ENCODE measurements at regions not wholly inside any gene's neighbourhood (a gene's known extent, or its start where the extent isn't known, plus 50 kb on each side); places are given as distances from the start of the nearest gene placed in this dataset.
"Not testable (repeated sequence)": the region's sequence is repeated elsewhere in the genome, so short reads cannot be mapped to it uniquely, and the experiment has no call there.

- DNase-seq, result no peak
Measured at GRCh38 chr2:146992057-146992456, 852.8 kb upstream of the ACVR2A start.

DNA sequence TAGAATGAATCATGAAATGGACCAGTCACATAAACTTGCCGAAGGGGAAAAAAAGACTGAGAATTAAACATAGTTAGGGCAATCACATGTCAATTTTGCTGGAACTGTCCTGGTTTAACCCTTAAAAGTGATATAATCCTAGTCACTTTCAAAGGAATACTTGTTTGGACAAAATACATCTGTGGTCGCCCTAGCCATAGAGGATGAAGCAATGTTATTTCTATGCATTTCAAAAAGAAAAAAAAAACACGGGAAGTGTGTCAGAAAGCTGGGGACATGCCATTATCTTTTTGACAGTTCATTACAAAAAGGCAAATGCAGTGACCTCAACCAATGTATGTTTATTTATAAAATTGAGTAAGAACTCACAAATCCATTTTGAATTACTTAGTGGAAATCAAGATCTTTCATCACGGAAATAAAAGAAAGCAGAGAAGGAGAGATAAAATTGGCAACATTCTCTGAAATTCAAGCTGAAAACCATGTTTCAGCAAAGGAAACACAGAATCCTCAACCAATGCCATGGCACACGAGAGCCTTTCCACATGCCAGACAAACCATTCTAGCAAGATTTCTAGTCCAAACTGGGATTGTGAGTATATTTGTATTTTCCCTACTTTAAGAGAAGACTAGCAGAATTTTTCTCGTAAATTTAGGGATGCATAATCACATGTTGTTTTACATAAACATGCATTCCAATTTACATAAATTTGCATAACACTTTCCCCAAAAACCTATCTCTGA is 854.3 kb upstream of the ACVR2A start:
- no peak for DNase-seq

DNA sequence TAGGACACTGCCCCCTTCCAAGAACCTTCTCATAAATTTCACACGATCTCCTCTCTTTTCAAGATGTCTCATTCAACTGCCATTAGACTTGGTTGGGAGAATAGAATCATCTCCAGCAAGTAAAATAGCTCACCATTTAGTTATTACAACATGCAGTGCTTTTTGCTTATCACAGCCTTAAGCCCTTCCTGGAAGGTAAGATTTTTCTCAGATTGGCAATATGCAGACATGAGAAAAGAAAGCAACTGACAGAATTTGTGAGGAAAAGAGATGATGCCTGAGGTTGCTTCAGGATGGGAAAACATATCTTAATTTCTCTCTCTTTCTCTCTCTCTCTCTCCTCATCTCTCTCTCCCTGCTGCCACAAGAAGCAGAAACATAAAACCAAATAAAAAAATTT is 855.1 kb upstream of the ACVR2A start:
- DNase-seq, result no peak

- no peak for DNase-seq
Measured at GRCh38 chr2:146987996-146988395, 856.8 kb upstream of the ACVR2A start.

DNA sequence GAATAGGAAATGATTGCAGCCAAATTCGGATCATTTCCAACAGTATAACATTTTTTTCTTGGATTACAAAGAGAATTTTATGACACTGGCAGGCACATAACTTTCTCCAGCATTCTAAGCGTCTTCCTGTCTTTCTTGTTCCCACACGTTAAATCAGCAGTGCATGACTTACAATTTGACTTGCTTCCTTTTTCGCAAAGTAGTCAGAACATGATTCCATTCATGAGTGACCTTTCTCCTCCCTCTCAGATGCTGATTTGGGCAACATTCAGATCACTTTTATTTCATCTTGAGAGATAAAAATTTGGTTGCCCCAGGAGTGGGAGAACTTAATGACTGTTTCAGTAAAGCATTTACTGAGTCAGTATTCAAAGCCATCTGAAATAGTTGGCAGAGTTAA is 858.7 kb upstream of the ACVR2A start:
- no peak for DNase-seq

GRCh38 chr2:146985753-146986152 is 859.1 kb upstream of the ACVR2A start:
- DNase-seq, result no peak

GRCh38 chr2:146984014-146984413 is 860.8 kb upstream of the ACVR2A start:
- no peak for DNase-seq

DNA sequence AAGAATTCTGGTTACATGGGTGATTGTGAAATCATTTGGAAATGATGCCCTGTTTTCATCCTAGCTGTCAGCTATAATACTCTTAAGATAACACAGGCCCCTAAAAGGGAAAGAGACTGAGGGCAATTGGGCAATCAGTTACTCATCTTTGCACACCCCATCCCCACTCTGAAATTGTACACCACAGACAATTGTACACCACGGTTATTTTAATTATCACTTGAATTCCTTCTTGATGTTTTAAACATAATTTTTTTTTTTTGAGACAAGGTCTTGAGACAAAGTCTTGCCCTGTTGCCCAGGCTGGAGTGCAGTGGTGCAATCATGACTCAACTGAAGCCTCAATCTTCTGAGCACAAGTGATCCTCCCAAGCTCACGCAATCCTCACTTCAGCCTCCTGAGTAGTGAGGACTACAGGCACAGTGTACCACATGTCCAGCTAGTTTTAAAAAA is 862.4 kb upstream of the ACVR2A start:
- DNase-seq, result no peak

DNA sequence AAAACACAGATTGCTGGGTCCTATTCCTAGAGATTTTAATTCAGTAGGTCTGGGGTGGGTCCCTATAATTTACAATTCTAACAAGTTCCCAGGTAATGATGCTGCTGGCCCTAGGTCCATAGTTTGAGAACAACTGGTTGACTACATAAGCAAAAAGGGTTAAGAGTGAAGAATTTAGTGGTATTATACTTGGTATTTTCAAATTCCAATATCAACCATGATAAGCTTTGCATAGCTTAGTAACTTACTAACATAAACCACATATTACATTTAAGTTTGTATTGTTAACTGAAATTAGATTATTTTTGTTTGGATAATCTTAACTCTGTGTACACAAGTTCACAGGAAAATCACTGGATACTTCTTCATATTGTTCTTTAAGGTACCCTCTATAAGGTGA is 862.9 kb upstream of the ACVR2A start:
- no peak for DNase-seq

DNA sequence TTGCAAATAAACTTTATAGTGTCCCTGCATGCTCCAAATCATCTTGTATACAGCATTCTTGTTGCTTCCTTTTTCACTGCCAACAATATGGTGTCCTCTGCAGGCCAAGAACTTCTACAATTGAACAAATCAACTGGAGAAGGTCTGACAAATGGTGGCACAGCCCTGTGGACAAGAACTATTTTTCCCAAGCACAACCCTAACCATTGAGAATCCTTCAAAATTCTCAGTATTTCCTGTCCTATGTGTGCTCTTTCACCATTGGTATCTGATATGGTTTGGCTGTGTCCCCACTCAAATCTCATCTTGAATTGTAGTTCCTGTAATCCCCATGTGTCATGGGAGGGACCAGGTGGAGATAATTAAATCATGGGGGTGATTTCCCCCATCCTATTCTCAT is 865.1 kb upstream of the ACVR2A start:
- DNase-seq, result no peak

DNA sequence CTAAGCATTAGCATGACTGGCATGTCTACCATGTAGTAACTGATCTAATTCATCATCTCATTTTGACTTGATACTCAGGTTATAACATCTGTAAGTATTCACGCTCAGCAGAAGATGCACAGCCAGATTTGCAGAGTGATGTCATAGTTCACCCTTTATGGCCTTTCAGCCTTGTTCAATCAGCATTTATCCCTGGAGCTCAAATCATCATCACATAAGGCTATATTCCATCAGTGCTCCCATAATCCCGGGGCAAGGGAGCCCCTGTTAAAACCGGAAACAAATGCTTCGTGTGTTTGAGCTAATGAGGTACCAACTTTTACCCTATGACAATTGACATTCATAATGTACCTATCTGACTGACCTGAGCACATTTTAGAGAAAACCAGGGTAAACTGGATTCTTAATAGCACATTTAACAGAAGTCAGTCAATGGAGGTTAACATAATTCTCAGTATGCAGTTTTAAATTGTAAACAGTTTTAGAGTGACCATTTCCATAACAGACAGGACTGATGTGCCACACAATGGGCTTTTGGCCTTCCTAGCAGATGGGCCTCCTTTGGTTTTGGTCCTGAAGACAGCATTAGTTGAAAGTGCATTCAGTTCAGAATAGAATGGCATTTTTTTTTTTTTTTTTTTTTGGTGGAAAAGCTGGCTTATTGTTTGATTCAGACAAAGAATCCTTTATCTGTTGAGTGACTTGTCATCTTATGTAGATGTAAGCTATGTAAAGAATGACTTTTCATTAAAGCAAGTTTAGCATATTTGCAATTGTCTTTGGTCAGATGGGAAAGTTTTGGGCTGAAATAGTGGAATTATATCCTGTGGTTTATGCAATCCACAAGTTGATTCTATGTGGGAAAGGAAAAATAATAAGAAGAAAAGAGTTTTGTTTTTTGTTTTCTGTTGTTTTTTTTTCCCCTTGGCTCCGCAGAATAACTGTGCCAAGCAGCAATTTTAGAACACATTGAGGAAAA is 866.0 kb upstream of the ACVR2A start:
- DNase-seq, result no peak

GRCh38 chr2:146970981-146971380 is 873.8 kb upstream of the ACVR2A start:
- DNase-seq, result not testable (repeated sequence)

- not testable (repeated sequence) for DNase-seq
Measured at GRCh38 chr2:146969703-146970102, 875.1 kb upstream of the ACVR2A start.

DNA sequence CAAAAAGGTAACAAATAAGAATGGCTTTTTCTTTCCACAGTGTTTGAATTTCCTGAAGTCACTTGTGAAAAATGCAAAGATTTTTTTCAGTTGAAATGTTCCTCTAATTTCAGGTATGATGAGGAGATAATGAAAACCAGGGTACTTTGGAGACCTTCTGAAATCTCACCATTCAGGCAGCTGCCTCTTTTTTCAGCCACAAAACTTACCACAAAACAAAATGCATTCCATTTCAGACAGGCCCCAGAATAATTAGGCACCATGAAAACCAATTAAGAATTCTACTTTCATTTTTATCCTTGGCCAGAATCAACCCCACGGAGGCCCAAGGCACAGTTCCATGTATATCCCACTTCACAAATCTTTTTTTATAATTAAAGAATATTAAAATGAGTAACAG is 880.3 kb upstream of the ACVR2A start:
- no peak for DNase-seq

DNA sequence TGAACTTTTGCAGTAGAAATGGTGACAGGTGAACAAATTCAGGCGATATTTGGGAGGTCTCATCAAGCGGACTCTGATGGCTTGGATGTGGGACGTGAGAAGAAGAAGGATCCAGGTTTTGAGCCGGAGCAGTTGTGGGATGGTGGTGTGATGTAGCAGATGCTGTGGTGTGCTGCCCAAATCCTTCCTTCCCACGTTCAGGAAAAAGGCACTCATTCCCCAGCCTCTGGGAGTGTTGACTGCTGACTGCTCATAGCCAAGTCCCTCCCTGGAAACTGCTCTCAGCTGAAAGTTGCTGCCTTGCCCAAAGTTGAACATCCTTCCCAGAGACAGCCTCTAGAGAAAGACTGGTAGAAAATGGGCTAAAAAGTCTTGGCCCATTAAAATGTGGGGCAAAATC is 890.3 kb upstream of the ACVR2A start:
- no peak for DNase-seq

DNA sequence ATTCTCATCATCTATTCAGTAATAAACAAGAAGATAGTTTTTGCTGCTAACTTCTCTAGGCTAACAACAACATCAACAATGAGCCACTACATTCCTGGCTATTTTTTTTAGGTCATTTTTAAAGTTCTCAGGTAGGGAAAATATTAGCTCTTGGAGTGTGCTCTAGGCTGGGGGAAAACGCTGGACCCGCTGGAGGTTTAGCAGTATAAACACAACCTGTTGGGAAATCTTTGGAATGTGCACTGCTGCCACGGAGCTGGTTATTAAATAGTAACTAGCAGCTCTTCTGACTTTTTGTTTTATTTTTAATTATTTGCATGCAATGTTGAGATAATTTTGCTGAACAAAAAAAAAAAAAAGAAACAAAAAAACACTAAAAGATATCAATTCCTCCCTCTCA is 892.1 kb upstream of the ACVR2A start:
- DNase-seq, result no peak

DNA sequence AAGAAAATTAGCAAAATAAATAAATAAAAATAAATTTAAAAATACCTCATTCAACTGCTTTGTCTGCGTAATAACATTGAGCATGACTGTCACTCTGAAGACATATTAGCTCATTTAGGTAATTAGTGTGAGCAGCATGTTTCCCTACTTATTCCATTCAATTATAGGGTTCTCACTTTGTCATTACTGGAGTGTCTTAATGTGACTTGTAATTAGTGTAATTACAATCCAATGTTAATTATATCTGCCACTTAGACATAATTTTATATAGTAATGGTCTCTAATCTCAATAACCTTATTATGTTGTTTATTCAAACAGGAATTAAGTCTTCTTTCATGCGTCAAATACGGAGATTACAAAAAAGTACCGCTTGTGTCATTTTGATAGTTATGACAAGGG is 893.9 kb upstream of the ACVR2A start:
- no peak for DNase-seq

DNA sequence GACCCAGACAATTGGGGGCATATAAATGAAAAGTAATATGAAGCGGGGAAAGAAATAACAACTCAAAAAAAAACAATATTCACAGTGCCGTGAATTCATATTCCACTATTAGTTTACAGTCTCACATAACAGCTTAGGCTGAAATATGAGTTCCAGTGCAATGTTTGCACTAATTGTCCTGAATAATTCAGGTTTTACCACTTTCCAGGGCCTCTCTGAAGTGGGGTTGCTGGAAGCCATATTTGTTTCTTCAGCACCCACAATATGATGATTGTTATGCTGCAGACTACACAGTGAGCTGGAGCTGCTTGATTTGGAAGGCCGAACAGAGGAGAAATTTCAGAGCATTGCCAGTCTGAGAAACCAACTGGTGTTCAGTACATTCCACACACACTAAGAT is 894.5 kb upstream of the ACVR2A start:
- DNase-seq, result no peak

GRCh38 chr2:146949400-146949799 is 895.4 kb upstream of the ACVR2A start:
- no peak for DNase-seq

DNA sequence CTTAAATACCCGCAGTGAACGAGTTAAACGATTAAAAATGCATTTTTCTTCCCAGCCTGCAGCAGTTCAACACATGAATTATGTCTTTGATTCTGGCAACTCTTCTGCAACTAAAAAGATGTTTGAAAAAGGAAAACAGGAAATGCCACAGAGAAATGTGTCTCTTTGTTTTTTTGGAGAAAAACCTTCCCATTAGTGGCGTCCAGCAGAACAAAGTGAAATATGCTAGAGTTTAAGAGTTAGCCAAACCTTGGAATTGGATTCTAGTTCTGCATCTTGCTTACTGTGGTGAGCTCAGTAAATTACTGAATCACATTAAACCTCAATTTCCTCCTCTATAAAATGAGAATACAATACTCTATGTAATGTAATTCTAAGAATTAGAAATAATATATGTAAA is 900.2 kb upstream of the ACVR2A start:
- DNase-seq, result no peak

- DNase-seq, result no peak
Measured at GRCh38 chr2:146939991-146940685, 904.7 kb upstream of the ACVR2A start.

DNA sequence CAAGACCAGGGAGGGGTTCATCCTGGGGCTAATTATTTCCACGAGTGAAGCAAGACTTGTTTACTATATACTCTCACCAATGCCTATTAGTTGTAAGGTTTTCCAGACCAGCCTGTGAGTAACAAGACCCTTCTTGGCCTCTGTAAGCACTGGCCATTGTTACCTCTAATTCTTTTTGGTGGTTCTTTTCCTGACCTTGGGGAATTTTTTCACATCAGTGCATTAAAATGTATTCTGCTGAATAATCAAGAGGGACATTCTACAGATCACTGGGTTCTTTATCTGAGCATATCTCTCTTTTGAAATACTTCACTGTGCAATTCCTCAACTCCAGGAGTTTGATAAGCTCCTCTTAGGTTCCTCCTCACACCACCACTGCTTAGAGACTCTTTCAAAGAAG is 909.9 kb upstream of the ACVR2A start:
- no peak for DNase-seq

DNA sequence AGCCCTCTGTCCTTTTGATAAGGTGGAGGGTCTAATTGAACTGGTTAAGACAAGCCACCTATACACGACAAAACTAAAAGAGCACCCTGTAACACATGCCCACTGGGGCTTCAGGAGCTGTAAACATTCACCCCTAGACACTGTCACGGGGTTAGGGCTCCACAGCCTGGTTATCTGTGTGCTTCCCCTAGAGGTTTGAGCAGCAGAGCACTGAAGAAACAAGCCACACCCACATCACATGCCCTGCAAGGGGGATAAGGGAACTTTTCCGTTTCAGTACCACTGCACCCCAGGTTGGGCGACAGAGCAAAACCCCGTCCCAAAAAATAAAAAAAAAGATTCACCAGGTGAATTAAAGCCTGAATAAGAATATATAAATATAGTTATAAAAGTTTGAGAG is 913.7 kb upstream of the ACVR2A start:
- no peak for DNase-seq

Data from NCI-H524 treated with DMSO at 0.1 percent for 48 hours (cell line).